Activated naive CD4-positive, alpha-beta T cell treated with anti-CD3 and anti-CD28 coated beads, Interleukin-2, amount 10 ng/mL, durations not matched to agents 7 days and 5 days (primary cell): ENCODE measurements at regions not wholly inside any gene's neighbourhood (a gene's known extent, or its start where the extent isn't known, plus 50 kb on each side); places are given as distances from the start of the nearest gene placed in this dataset.

ENCODE experiments used
- CTCF ChIA-PET: fragments of 350-600 bp; sonication (Branson Sonifier 250); formaldehyde crosslinking; loops from one replicate; lab custom pipeline; 2021; ENCODE audit warnings: antibody characterized with exemption; lab: Charles Lee
- DNase-seq: peaks from one replicate; pipeline ENCODE4 v3.0.0-alpha.2; 2020
- H3K27ac Mint-ChIP-seq: one replicate; pipeline ENCODE4 v1.8.0; 2021; ENCODE audit warnings: mild to moderate bottlenecking, moderate library complexity, mixed read lengths
- H3K27me3 Mint-ChIP-seq: one replicate; pipeline ENCODE4 v1.8.0; 2021; ENCODE audit warnings: mild to moderate bottlenecking, mixed read lengths
- H3K36me3 Mint-ChIP-seq: one replicate; pipeline ENCODE4 v1.8.0; 2021; ENCODE audit warnings: mixed read lengths
- H3K4me1 Mint-ChIP-seq: one replicate; pipeline ENCODE4 v1.8.0; 2021; ENCODE audit warnings: mixed read lengths
- H3K4me3 Mint-ChIP-seq: one replicate; pipeline ENCODE4 v1.8.0; 2021; ENCODE audit warnings: mild to moderate bottlenecking, moderate library complexity, mixed read lengths
- H3K9me3 Mint-ChIP-seq: one replicate; pipeline ENCODE4 v1.8.0; 2021; ENCODE audit warnings: mixed read lengths

- Mint-ChIP-seq H3K27ac (no peak overlapping the region), H3K27me3 (no peaks in the 10 kb centered on the region), H3K9me3 (peaks cover 4% of the 10 kb centered on the region), H3K4me1 (no peaks in the 10 kb centered on the region), H3K4me3 (no peak overlapping the region), H3K36me3 (no peaks in the 10 kb centered on the region)
- DNase-seq = no peak
- CTCF ChIA-PET = no interaction called here
These were observed 307.9 kb upstream of the RBMS3 start for GRCh38 chr3:28972921-28973320.

- Mint-ChIP-seq H3K27me3 (no peaks in the 10 kb centered on the region), H3K36me3 (no peaks in the 10 kb centered on the region), H3K9me3 (peaks cover 4% of the 10 kb centered on the region), H3K4me1 (no peaks in the 10 kb centered on the region), H3K4me3 (no peak overlapping the region), H3K27ac (no peak overlapping the region)
- DNase-seq = no peak
- CTCF ChIA-PET = no interaction called here
These were observed 307.3 kb upstream of the RBMS3 start for GRCh38 chr3:28973609-28974008.

- H3K9me3 Mint-ChIP-seq = no peaks in the 10 kb centered on the region
- no peak for DNase-seq
- no peaks in the 10 kb centered on the region for H3K27me3 Mint-ChIP-seq
- H3K36me3 Mint-ChIP-seq = no peaks in the 10 kb centered on the region
- H3K4me1 Mint-ChIP-seq = no peaks in the 10 kb centered on the region
- no peak overlapping the region for H3K4me3 Mint-ChIP-seq
- no peak overlapping the region for H3K27ac Mint-ChIP-seq
- CTCF ChIA-PET = no interaction called here
These were observed 302.8 kb upstream of the RBMS3 start for GRCh38 chr3:28978092-28978491.

DNA sequence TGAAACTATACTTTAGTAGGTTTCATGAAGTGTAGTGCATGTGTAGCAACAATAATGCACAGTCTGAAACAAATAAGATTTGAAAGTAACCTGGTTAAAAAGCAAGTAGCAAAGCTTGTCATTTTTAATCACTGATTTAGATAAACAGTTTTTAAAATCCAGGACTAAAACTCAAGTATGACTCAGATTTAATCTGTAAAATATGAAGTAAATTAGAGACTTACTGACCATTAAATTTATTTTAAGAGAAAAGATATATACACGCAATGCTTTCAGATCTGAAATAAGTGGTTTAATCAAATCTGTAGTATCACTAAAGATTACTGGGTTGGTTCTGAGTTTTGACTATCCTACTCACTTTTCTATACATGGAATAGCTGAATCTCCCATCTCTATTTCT lies 300.7 kb upstream of the RBMS3 start:
- H3K27me3 Mint-ChIP-seq = no peaks in the 10 kb centered on the region
- no peaks in the 10 kb centered on the region for H3K36me3 Mint-ChIP-seq
- DNase-seq = no peak
- no peak overlapping the region for H3K27ac Mint-ChIP-seq
- H3K4me1 Mint-ChIP-seq = no peaks in the 10 kb centered on the region
- no peak overlapping the region for H3K4me3 Mint-ChIP-seq
- CTCF ChIA-PET = no interaction called here
- H3K9me3 Mint-ChIP-seq = no peaks in the 10 kb centered on the region

DNA sequence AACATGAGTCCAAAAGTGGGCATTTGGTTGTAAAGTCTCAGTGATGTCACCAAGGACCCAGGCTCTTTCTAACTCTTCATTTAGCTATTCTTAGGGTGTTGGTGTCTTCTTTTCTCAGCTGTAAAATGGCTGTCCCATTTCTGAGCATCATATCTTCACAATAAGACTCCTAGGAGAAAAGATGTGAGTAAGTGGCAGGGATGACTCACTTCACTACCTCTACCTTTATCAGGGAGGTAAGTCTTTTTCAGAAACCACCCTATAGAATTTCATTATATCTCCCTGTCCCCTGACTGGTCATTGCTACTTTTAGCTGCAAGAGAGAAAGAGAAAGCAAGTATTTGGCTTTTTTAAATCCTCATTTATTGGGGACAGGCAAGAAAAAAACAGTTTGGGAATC lies 300.2 kb upstream of the RBMS3 start:
- no peak overlapping the region for H3K4me3 Mint-ChIP-seq
- no peaks in the 10 kb centered on the region for H3K9me3 Mint-ChIP-seq
- CTCF ChIA-PET = no interaction called here
- H3K36me3 Mint-ChIP-seq = no peaks in the 10 kb centered on the region
- H3K4me1 Mint-ChIP-seq = no peaks in the 10 kb centered on the region
- DNase-seq = no peak
- no peaks in the 10 kb centered on the region for H3K27me3 Mint-ChIP-seq
- H3K27ac Mint-ChIP-seq = no peak overlapping the region

DNA sequence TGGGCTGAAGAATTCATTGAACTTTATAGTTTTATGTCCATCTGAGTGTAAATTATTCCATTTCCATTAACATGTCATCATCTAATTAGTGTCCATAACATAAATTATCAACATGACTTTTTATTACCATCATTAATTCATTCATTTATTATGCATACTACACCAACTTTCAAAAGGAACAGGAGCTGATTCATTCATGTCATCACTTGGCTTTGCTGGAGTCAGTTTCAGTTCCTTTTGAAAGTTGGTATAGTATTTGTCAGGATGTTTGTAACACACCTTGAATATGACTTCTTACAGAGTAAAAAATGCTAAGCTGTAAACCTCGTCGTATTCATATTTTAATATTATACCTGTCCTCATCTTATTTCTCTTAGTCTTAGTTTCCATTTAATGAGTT lies 298.0 kb upstream of the RBMS3 start:
- CTCF ChIA-PET = no interaction called here
- no peak for DNase-seq
- H3K4me1 Mint-ChIP-seq = no peaks in the 10 kb centered on the region
- H3K36me3 Mint-ChIP-seq = no peaks in the 10 kb centered on the region
- H3K27ac Mint-ChIP-seq = no peak overlapping the region
- no peak overlapping the region for H3K4me3 Mint-ChIP-seq
- H3K27me3 Mint-ChIP-seq = no peaks in the 10 kb centered on the region
- H3K9me3 Mint-ChIP-seq = no peaks in the 10 kb centered on the region

DNA sequence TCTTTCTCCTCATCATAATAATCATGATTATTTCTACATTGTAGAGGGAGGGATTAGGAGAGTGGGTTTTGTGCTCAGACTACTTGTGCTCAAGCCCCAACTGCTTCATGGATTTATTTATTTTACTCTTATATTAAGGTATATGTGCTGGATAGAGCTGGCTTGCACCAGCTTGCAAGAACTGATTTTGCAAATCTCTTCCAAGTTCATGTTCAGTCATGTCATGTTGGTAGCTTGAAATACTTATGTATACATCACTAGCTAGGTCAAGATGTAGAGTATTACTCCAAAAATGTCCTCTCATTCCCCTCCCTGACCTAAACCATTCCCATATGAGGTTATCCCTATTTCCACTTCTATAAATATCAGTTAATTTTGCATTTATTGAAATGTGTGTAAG lies 293.9 kb upstream of the RBMS3 start:
- Mint-ChIP-seq H3K27ac (no peak overlapping the region), H3K36me3 (no peaks in the 10 kb centered on the region), H3K4me1 (no peaks in the 10 kb centered on the region), H3K27me3 (no peaks in the 10 kb centered on the region), H3K9me3 (no peaks in the 10 kb centered on the region), H3K4me3 (no peak overlapping the region)
- CTCF ChIA-PET = no interaction called here
- DNase-seq = no peak

DNA sequence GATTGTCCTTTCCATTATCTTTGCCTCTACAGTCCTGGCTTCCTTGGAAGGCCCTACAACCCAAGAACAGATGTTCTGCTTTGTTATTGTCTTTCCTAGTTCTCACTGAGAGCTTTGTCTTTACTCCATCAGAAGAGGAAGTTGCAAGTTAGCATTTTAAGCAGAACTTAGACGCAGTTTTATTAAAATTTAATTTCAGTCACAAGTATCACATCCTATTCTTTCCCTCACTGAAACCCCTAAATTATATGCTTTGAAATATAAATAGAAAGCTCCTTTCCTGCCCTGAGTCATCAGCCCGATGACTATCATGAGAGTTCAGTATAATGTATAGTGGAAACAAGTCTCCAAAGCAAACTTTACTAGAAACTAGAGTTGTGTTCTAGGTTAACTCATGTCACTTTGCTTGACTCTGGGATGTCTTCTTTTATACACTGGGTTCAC lies 291.2 kb upstream of the RBMS3 start:
- Mint-ChIP-seq H3K4me1 (no peaks in the 10 kb centered on the region), H3K4me3 (no peak overlapping the region), H3K9me3 (no peaks in the 10 kb centered on the region), H3K36me3 (no peaks in the 10 kb centered on the region), H3K27ac (no peak overlapping the region), H3K27me3 (no peaks in the 10 kb centered on the region)
- CTCF ChIA-PET = no interaction called here
- DNase-seq = no peak

DNA sequence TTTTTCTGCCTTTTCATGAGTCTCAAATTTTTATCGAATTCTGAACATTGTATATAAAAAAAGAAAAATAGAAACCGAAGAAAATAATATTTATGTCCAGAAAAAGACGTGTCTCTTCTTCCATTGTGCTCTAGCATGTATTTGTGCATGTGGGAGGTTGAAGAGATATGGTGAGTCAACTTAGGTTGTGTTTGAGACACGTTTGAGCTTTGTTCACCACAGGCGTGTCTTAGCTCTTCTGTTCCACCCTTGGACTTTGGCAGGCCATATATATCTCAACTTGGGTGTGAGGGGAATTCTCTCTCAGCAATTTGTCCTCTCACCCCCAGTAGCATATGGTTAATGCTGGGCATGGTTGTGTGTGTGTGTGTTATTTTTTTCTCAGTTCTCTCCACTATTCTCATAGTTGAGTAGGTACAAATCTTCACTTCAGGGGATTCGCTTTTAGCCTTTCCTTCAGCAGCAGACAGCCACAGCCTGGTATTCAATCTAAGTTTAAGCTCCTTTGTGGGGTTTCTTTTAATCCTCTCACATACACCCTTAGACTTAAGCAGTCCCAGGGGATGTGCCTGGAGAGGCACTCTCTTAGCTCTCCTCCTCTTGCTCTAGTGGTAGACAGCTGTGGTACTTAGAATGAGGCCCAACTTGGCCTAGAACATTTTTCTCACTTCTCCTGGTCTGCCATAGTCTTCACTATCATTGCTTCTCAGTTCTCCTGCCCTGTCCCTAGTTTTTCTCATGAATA lies 286.5 kb upstream of the RBMS3 start:
- no peak overlapping the region for H3K4me3 Mint-ChIP-seq
- DNase-seq = no peak
- CTCF ChIA-PET = no interaction called here
- peaks cover 2% of the 10 kb centered on the region for H3K9me3 Mint-ChIP-seq
- H3K36me3 Mint-ChIP-seq = no peaks in the 10 kb centered on the region
- H3K27me3 Mint-ChIP-seq = no peaks in the 10 kb centered on the region
- no peak overlapping the region for H3K27ac Mint-ChIP-seq
- H3K4me1 Mint-ChIP-seq = no peaks in the 10 kb centered on the region

DNA sequence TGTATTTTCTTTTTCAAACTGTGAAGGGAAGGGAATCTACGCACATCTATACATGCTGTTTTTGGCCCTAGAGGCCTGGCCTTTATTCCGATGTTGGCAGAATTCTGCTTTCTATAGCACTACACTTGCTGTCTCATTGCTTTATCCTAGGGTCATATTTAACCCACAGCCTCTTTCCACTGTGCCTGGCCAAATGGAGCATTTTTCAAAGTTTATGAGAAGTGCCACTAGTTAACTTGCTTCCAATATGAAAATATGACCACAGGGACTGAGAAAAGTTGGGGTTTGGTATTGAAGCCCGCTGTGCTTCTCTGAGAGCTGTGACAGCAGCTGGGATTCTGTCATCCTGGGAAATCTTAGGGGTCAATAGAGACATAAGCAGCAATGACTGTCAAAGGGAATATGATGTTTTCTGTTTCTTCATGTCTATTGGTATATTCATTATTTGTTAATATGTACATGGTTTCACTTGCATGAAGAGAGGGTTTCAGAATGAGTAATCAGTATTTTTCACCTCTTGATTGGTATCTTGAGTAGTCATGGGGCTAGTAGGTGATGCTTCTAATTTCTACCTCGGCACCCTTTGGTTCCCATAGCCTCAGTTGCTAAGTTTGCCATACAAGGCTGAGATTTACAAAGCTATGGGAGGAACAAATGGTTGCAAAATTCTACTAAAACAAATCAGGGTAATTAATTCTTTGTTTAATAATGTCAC lies 275.8 kb upstream of the RBMS3 start:
- H3K36me3 Mint-ChIP-seq = no peaks in the 10 kb centered on the region

DNA sequence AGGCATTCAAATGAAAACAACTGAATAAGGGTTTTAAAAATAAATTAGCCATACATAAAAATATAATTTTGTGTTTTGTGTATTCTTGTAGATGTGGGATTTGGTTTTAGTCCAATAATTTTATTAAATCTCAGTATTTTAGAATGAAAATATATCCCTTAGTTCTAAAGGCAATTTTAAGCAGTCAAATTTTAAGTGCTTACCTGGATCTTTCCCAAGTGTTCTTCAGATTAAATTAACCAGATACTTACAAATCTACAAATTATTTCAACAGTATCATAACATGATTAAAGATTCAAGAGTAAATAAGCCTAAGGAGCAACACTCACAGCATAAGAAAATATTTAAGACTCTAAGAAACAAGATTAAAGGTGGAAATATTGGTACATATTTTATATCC lies 275.0 kb upstream of the RBMS3 start:
- Mint-ChIP-seq H3K27me3 (no peaks in the 10 kb centered on the region), H3K9me3 (no peaks in the 10 kb centered on the region), H3K36me3 (no peaks in the 10 kb centered on the region), H3K4me1 (no peaks in the 10 kb centered on the region), H3K27ac (no peak overlapping the region), H3K4me3 (no peak overlapping the region)
- CTCF ChIA-PET = no interaction called here
- no peak for DNase-seq

More for the DNA sequence above, 275.8 kb upstream of the RBMS3 start:
- Mint-ChIP-seq H3K9me3 (no peaks in the 10 kb centered on the region), H3K4me3 (no peak overlapping the region), H3K27me3 (no peaks in the 10 kb centered on the region), H3K27ac (no peak overlapping the region), H3K4me1 (no peaks in the 10 kb centered on the region)
- no peak for DNase-seq
- CTCF ChIA-PET = no interaction called here

DNA sequence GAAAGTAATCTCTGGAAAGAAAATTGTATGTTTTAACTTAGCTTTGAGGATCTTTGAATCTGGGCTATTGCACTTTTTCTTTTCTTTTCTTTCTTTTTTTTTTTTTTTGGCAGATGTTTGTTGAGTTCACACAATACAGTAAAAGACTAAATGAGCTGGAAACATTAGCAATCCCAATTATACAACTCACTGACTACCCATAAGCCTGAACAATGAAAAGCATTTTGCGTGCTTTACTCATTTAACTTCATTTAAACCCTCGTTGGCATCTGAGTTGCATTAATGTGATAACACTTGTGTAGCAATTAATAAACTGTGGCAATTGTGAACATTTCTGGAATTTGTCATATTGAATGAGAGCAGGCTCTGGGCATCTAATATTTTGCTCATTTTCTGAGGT lies 269.4 kb upstream of the RBMS3 start:
- Mint-ChIP-seq H3K4me1 (no peaks in the 10 kb centered on the region), H3K27me3 (no peaks in the 10 kb centered on the region), H3K27ac (no peak overlapping the region)

GRCh38 chr3:29011966-29012365 lies 268.9 kb upstream of the RBMS3 start:
- no peaks in the 10 kb centered on the region for H3K9me3 Mint-ChIP-seq
- CTCF ChIA-PET = no interaction called here
- DNase-seq = no peak
- no peak overlapping the region for H3K27ac Mint-ChIP-seq
- H3K4me1 Mint-ChIP-seq = no peaks in the 10 kb centered on the region
- H3K36me3 Mint-ChIP-seq = no peaks in the 10 kb centered on the region
- H3K27me3 Mint-ChIP-seq = no peaks in the 10 kb centered on the region
- no peak overlapping the region for H3K4me3 Mint-ChIP-seq

More for the DNA sequence above, 269.4 kb upstream of the RBMS3 start:
- CTCF ChIA-PET = no interaction called here
- H3K4me3 Mint-ChIP-seq = no peak overlapping the region
- no peaks in the 10 kb centered on the region for H3K9me3 Mint-ChIP-seq
- DNase-seq = no peak
- H3K36me3 Mint-ChIP-seq = no peaks in the 10 kb centered on the region

GRCh38 chr3:29022976-29023375 lies 257.9 kb upstream of the RBMS3 start:
- H3K27ac Mint-ChIP-seq = no peak overlapping the region

DNA sequence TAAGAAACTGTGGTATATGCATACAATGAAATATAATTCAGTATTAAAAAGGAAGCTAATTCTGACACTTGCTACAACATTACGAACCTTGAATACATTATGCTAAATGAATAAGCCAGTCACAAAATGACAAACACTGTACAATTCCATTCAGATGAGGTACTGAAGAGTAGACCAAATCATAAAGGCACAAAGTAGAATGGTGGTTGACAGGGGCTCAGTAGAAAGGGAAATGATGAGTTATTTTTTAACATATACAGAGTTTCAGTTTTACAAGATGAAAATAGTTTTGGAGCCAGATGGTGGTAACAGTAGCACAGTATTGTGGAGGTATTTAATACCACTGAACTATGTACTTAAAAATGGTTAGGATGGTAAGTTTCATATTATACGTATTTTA lies 254.6 kb upstream of the RBMS3 start:
- no peaks in the 10 kb centered on the region for H3K9me3 Mint-ChIP-seq
- H3K27ac Mint-ChIP-seq = no peak overlapping the region
- H3K4me1 Mint-ChIP-seq = no peaks in the 10 kb centered on the region
- no peak overlapping the region for H3K4me3 Mint-ChIP-seq
- DNase-seq = no peak
- H3K27me3 Mint-ChIP-seq = no peaks in the 10 kb centered on the region
- CTCF ChIA-PET = no interaction called here
- H3K36me3 Mint-ChIP-seq = no peaks in the 10 kb centered on the region

More at GRCh38 chr3:29022976-29023375, 257.9 kb upstream of the RBMS3 start:
- Mint-ChIP-seq H3K9me3 (no peaks in the 10 kb centered on the region), H3K27me3 (no peaks in the 10 kb centered on the region), H3K4me1 (no peaks in the 10 kb centered on the region), H3K4me3 (no peak overlapping the region), H3K36me3 (no peaks in the 10 kb centered on the region)
- CTCF ChIA-PET = no interaction called here
- DNase-seq = no peak
